NCI-H2227 treated with DMSO at 0.1 percent for 48 hours (cell line): ENCODE measurements at regions not wholly inside any gene's neighbourhood (a gene's known extent, or its start where the extent isn't known, plus 50 kb on each side); places are given as distances from the start of the nearest gene placed in this dataset.

Source experiments
- DNase-seq: peaks from one replicate; lab custom pipeline; 2025; lab: John Stamatoyannopoulos, UW

DNA sequence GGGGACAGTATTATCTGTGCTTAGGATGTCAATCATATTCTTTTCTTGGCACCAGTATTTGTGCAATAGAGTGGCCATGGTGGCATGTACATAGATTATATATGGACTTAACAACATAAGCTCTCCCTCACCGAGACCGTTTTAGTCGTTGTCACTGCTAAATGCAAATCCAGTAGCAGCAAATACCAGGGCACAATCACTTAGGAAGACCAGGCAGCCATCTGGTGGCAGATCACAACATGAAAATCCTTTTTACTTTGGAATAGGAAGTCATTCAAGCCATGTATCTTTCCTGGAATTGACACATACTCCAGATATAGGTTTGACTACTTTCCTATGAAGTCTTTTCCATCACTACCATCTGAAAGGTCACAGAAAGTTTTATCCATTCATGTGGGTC, 53.2 kb upstream of the C1orf87 start:
- no peak for DNase-seq
